ENCODE measurements at regions not wholly inside any gene's neighbourhood (a gene's known extent, or its start where the extent isn't known, plus 50 kb on each side); places are given as distances from the start of the nearest gene placed in this dataset.
"Not testable (repeated sequence)": the region's sequence is repeated elsewhere in the genome, so short reads cannot be mapped to it uniquely, and the experiment has no call there.

DNA sequence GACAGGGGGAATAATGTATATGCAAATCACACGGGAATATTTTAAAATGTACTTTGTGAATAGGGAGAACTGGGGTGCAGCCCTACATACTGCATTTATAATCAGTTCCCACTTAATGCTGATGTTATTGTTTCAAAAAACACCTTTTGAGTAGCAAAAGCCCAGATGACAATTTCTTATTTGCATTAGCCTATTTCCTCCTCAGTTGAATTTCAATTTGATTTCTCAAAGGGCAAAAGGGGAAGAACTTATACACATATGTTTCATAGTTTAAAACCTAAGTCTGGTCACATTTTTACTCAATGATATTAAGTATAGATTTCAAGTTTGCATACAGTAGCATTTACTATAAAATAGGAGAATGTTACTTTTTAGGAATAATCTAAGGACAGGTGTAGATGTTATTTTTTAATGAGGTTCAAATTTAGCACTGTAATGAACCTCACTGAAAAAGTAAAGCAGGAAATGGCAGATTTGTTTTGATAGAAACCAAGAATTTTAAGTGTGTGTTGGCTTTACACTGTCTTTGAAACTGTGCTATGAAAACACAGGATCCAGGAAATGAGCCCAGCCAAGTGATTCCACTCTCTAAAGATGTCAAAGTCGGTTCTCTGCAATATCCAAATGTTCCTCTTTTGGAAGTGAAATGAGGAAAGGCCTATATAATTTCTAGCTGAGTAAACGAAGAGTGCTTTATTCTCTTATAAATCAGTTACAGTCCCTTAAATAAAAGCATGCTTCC, 367.4 kb downstream of the BTG1 start:
- DNase-seq: no peak

DNA sequence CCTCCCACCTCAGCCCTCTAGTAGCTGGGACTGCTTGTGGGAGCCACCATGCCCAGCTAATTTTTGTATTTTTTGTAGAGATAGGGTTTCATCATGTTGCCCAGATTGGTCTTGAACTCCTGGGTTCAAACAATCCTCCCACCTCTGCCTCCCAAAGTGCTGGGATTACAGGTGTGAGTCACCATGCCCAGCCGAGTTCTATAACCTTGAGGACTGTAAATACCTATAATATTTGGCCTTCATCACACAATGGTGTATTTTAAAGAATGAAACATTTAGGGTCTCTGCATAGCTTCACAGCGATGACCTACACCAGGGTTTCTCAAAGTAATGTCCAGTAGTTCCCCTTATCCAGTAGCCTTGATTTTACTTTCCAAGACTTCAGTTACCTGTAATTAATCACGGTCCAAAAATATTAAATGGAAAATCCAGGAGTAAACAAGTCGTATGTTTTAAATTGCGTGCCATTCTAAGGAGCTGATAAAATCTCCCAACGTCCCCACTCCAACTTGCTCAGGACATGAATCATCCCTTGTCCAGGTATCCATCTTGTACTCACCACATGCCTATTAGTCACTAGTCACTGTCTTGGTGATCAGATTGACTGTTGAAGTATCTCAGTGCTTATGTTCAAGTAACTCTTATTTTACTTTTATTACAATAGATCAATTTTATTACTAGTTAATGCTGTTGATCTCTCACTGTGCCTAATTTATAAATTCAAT, 368.2 kb downstream of the BTG1 start:
- no peak for DNase-seq

DNA sequence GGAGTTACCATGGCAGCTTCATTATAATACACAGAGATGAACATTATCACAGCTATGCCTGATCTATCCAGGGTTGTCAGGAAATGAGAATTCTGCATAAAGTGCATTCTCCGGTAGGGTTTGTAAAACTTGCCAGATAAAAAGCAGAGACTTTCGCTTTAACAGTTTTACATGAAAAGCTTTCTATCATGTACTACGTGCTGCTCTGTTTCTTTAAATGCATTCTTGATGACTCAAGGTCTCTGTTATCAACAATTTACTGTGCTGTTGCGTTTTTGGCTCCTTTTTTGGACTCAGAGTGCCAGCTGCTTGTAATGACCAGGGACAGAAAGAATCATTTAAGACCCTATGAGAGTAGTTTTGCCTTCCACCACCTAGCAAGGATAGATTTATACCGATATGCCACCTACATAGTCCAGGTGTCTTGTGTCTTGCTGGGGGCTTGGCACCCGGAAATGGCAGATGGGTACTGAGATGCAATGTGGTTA, 371.2 kb downstream of the BTG1 start:
- no peak for DNase-seq

DNA sequence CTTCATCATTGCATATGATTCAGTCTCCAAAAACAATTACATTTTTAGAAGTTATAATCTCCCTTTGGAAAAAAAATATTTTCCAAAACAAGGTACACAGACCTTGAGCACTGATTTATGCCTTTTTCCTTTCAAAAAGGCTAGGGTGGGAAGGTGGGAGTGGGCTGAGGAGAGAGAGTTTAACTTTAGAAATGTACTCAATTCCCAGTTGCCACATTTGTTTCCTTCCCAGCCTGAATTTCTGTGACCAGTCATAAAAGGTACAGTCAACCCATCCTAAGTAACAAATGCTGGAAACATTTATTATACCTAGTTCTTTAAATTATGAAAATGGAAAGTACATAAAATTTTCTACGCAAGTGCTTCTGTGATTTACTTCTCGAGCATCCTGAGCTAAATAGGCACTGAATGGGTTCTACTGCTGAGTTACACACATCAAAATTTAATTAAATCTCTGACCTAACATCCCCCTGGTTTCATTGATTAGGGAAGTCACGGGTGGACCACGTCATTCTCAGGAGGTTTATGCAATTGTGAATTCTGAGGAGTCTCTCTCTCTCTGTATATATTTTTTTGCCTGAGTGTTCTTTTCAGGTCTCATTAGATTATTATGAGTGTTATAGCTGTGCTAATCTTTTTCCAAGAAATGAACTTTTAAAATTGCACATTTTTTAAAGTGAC, 371.8 kb downstream of the BTG1 start:
- DNase-seq: no peak

DNA sequence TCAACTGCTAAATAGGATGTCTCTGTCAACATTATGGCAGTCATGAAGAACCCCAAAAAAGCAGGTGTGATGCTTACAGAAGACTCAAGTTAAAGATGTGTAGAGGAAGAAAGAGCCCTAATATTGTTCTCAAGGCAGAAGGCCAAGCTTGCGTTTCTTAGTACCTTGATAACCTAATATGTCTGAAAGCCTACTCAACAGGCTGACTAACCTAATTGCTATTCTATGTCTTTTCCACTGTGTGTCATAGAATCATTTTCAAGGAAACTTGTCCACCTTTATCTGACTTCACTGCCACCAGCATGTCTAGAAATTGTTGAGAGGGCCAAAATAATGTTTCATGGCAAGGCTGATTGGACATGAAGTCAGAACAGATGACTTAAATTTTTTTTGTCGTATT, 373.2 kb downstream of the BTG1 start:
- no peak for DNase-seq

DNA sequence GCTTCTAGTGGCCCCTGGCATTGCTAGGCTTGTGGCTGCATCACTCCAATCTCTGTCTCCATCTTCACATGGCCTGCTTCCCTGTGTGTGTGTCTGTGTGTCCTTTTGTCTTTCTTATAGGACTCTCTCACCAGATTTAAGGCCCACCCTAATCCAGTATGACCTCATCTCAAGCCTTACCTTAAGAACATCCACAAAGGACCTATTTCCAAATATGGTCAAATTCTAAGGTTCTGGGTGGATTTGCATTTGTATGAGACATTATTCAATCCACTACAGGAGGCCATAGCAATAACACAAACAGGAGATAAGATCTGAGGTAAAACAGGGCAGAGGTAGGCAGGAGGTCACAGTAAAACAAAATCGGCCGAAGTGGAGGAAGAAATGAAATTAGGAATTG, 375.9 kb downstream of the BTG1 start:
- DNase-seq: no peak

DNA sequence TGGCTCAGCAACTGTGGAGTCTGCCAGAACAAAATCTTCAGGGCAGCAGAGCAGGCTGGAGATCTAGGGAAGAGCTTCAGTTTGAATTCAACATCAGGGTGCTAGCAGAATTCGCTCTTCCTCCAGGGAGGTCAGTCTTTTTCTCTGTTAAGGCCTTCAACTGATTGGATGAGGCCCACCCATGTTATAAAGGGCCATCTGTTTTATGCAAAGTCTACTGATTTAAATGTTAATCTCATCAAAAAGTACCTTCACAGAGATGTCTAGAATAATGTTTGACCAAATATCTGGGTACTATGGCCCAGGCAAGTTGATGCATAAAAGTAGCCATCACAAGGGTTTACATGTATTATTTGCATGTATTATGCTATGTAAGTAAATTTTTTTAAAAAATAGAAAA, 378.4 kb downstream of the BTG1 start:
- DNase-seq: no peak

DNA sequence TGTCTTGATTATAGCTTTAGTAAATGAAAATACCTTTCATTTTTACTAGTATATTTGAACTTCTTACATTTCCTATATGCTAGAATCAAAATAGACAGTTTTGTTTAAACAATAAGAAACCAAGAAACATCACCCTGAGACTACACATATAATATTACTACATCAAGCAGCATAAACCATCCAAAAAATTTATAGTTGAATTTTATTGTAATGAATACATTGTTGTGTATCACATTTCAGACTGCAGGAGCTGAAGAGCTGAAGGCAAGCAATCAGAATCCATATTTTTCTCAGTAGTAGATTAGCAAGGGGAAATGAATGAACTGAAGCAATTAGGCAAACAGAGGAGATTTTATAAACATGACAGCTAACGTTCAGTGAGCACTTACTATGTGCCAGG, 379.2 kb downstream of the BTG1 start:
- DNase-seq: no peak

DNA sequence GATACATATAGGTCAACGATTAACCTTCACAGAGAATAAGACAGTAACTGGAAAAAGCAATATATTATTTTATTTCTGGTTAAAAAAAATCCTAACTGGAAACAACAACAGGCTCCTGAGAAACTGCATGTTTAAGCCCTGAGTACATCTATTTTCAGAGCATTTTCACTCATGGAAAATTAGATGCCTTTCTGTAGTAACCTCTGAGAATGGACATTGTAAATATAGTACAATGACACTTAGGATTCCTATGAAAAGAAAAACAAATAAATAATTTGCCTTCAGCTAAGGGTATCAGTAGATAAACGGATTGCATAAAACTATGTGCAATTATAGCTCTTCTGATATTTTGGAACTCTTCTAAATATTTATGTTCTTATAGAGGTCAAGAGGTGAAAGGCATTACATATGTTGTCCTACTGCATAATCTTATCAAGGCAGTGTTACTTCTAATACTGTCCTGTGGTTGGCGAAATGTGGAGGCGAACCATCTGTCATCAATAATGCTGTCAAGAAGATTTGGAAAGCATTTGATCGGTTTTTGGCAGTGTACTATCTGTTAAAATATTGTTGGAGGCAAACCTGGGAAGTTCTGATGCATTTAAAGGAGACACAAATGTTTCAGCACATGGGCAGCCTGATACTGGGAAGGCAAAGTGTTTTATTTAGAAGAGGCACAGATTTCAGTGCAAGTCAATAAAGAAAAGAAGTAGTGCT, 381.8 kb downstream of the BTG1 start:
- no peak for DNase-seq

DNA sequence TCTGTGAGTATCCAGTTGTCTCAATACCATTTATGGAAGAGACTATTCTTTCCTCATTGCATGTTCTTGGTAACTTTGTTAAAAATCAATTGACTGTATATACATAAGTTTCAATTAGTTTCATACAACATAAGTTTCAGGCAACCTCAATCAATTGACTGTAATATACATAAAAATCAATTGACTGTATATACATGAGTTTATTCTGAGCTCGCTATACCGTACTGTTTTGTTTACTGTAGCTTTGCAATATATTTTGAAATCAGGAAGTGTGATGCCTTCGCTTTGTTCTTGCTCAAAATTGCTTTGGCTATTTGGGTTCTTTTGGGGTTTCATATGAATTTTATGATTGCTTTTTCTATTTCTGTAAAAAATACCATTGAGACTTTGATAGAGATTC, 392.0 kb downstream of the BTG1 start:
- DNase-seq: no peak

DNA sequence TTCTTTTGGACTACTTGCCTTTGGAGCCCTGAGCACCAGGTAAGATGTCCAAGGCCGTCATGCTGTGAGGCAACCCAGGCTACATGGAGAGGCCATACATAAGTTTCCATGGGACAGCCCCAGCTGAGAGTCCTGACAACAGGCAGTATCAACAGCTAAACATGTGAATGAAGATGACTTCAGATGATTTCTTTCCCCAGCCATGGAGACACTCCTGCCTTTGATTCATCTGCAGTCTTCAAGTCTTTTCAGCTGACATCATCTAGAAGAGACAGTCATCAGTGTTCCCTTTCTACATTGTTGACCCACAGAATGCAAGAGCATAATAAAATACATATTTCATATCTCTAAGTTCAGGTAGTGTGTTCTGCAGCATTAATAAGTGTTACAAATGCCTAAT, 398.7 kb downstream of the BTG1 start:
- no peak for DNase-seq

DNA sequence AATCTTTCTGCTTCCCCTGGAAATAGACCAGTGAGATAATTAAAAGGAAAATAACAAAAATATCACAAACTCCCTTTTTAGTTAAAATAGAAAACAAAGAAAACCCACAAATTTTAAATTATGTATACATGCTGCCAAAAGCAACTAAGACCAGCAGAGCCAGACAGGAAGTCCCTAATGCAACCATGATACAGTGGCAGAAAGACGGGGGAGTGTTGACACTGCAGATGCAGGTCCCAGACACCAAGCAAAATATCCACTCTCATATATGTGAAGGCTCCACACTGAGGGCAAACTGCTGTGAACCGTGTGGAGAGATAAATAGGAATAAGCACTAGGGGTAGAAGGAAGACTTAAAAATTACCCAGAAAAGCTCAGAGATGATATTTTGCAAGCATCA, 401.0 kb downstream of the BTG1 start:
- DNase-seq: no peak

DNA sequence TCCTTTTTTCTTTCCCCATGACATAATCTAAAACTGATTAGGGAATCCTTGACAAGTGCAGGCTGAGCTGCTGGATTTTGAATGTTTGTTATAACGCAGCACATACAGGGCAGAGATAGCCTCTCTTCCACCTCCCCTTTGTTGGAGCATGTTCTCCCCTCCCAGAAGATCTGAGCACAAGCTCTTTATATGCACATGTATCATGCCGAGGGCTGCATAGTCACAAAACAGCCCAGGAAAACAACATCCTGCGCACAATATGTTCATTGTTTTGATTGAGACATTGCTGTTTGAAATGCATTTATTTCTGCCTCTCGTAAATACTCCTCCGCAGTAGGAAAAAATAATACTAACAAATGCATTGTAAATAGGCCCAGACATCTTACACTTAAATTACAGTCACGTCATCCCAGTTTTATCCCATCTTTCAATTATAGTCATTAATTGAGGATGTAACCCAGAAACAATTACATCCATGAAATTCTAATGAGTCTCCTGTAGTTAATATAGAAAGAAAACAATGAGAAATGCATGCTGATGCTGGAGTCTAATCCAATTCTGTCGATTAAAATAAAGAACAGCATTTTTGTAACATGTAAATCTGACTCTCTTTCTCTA, 401.8 kb downstream of the BTG1 start:
- DNase-seq: no peak

DNA sequence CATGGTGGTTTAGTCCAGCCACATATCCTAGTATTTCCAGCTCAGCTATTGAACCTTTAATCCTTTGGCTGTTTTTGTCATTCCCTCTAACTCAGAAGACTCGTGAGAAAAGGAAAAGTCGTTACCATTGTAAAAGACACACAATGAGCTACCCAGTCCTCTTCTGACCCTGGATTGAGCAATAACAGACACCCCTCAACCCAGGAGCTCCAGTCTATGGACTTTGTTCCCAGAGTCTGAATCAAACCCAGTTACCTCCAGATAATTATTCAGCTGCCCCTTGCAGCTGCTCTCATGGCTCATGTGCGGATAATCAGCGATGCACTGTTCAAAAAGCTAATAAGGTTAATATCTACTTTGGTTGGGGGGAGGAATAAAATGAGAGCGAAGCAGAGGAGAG, 402.4 kb downstream of the BTG1 start:
- DNase-seq: no peak

DNA sequence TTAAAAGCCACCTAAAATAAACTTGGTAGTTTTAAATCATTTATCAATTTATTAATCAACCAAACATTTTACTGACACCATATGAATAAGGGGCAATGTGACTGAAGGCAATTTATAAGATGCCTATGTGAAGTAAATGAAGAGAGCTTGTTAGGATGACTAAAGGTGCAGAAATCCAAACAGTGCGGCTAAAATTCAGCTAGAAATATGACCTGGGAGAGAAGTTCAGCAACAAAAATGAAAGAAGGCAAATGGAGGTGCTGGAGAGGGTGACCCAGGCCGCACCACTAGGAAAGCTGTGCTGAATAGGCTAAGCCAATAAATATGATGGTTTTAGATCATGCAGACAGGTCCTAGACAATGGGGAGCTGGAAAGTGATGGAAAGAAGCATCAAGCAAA, 403.7 kb downstream of the BTG1 start:
- no peak for DNase-seq

DNA sequence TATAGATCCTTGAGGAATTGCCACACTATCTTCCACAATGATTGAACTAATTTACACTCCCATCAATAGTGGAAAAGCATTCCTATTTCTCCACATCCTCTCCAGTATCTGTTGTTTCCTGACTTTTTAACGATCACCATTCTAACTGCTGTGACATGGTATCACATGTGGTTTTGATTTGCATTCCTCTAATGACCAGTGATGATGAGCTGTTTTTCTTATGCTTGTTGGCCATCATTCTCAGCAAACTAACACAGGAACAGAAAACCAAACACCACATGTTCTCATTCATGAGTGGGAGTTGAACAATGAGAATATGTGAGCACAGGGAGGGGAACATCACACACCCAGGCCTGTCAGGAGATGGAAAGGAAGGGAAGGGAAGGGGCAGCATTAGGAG, 411.8 kb downstream of the BTG1 start:
- not testable (repeated sequence) for DNase-seq

DNA sequence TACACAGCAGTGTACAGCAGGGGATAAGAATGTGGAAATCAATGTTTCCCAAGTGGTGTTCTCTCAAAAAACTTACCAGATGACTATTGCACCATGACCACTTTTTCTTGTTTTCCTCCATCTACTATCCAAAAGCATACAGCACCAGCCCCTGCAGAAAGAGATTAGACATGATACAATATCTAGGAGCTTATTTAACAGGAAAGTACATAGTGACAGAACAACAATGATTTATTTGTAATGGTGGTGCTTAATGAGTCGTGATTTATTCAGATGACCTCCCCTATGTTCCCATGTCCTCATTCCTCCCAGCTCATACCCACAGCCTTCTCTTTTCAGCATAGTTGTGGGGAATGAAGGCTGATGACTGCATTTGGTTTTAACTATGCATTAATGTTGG, 413.6 kb downstream of the BTG1 start:
- no peak for DNase-seq

DNA sequence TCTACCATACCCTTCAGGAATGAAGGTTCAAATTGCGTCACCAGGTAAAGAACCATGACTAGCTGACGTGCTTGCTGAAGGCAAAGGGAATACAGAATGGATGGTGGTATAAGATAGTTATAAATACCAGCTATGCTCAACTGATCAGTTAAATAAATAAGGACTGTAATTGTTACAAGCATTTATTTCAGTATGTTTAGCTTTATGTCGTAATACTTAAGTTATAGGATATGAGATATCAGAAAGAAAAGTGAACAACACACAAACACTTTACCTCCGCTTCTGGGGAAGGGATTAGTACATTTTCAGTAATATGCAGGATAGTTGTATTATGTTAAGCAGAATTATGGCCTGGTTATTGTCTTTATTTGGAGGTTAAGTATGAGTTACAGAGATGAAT, 416.1 kb downstream of the BTG1 start:
- DNase-seq: no peak

DNA sequence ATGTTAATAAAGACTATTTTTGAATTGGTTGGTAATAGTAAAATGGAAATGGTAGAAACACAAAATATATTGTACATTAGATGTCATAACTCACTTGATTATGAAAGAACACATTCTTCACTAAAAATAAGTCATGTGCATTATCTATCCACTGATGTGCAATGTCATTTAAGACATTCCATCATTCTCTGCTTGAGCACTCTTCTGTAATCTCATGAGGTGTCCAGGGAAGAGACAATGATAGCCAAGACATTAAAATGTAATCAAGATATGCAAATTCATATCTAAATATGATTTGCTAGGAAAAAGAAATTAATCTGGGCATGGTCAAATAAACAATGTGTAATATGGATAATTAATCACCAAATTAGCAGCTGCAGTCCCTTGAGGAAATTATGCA, 422.5 kb downstream of the BTG1 start:
- DNase-seq: no peak

DNA sequence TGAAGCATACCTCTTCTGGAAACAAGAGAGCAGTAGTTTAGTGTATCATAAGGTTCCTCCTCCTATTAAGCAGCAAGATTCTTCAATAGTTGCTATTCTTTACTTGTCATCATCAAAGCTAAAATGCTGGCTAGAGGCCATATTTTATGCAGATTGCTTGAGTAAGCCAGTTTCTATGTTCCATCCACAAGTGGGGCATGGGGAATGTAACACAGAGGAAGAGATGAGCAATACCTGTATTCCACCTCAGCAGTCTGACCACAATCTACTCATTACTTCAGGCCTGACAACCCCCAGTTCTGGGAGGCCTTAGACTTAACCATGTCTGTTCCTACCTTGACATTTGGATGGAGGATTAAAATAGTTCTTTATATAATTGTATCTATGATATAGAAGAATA, 423.6 kb downstream of the BTG1 start:
- DNase-seq: no peak

DNA sequence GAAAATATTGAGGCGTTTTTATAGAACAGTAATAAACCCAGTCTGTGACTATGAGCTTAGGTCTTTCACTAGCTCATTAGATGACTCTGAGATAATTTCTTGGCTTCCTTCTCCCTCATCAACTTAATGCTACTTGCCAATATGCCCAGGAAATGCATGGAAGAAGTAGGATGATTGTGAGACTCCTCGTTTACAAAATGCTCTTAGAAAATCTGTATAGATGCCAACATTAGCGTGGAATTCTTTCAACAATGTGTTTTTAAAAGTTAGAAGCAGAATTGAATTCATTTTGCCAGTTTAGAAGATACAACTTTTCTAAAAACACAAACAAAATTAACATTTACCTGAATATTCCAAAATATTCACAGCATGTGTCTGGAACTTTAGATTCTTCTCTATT, 424.6 kb downstream of the BTG1 start:
- DNase-seq: no peak

DNA sequence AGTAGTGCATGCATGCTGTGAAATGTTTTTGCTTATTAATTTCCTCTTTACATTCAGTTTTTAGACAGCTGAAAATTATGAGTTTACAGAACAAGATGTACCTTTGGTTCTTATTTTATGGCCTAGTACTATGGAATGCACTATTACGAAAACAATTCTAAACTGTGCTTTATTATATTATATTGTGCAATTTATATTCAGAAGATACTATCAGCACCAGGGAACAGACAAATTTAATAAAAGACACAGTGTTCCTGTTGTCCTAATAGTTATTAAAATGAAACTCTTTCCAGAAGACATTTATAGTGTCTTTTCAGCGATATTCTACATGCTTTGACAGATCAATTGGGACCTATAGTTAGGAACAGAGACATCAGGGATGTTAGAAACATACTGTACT, 427.3 kb downstream of the BTG1 start:
- no peak for DNase-seq

DNA sequence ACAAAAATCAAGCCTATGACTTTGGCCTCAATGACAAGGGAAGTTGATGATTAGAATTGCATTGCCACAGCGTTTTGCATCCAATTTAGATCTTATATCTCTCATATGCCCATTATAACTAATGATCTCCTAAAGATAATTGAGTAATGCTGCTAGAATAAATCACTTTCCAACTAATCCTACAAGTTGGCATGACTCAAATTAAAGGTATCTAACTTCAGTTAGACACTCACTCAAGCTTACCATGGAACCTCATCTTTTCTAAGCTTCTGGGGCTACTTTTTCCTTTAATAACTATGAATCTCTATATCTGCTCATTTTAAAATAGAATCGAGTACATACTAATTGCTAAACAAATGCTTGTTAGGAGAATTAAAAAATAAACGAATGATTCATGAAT, 427.8 kb downstream of the BTG1 start:
- no peak for DNase-seq
